Hepatocyte (in vitro differentiated cells): ENCODE measurements at regions not wholly inside any gene's neighbourhood (a gene's known extent, or its start where the extent isn't known, plus 50 kb on each side); places are given as distances from the start of the nearest gene placed in this dataset.

Source experiments
- EZH2 ChIP-seq: fragments of 200-600 bp; sonication (generic); IDR thresholded peaks from 2 replicates; pipeline ENCODE4 v1.6.1; 2016; ENCODE audit warnings: antibody characterized with exemption, mild to moderate bottlenecking, borderline replicate concordance
- EZH2phosphoT487 ChIP-seq: fragments of 200-600 bp; sonication (generic); IDR thresholded peaks from one replicate; pipeline ENCODE4 v1.6.1; 2018; ENCODE audit warnings: antibody characterized with exemption, mild to moderate bottlenecking, low read depth, moderate library complexity; ENCODE audit not compliant: unreplicated experiment, severe bottlenecking
- TF ChIP-seq, protein P1 (sequence below): fragments of 200-600 bp; sonication (generic); IDR thresholded peaks from 2 replicates; pipeline ENCODE4 v1.5.1; 2016; ENCODE audit warnings: antibody characterized with exemption, mild to moderate bottlenecking; ENCODE audit not compliant: poor library complexity

DNA sequence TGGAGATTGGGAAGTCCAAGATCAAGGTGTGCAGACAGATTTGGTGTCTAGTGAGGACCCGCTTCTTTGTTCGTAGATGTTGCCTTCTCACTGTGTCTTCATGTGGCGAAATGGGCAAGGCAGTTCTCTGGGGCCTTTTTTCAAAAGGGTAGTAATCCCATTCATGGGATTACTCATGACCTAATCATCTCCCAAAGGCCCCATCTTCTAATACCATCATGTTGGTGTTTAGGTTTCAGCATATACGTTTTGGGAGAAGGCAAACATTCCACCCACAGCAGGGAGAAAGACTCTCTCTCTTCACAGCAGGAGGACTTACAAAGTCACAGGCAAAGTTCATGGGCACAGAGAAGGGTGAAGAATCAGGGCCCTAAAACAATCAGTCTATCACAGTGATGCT, 252.1 kb downstream of the RPLP1 start:
- TF ChIP-seq, protein P1, sequence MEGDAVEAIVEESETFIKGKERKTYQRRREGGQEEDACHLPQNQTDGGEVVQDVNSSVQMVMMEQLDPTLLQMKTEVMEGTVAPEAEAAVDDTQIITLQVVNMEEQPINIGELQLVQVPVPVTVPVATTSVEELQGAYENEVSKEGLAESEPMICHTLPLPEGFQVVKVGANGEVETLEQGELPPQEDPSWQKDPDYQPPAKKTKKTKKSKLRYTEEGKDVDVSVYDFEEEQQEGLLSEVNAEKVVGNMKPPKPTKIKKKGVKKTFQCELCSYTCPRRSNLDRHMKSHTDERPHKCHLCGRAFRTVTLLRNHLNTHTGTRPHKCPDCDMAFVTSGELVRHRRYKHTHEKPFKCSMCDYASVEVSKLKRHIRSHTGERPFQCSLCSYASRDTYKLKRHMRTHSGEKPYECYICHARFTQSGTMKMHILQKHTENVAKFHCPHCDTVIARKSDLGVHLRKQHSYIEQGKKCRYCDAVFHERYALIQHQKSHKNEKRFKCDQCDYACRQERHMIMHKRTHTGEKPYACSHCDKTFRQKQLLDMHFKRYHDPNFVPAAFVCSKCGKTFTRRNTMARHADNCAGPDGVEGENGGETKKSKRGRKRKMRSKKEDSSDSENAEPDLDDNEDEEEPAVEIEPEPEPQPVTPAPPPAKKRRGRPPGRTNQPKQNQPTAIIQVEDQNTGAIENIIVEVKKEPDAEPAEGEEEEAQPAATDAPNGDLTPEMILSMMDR, result no peak
- no peak for TF ChIP-seq EZH2
- TF ChIP-seq EZH2phosphoT487, result no peak
